ENCODE measurements at regions not wholly inside any gene's neighbourhood (a gene's known extent, or its start where the extent isn't known, plus 50 kb on each side); places are given as distances from the start of the nearest gene placed in this dataset.

DNA sequence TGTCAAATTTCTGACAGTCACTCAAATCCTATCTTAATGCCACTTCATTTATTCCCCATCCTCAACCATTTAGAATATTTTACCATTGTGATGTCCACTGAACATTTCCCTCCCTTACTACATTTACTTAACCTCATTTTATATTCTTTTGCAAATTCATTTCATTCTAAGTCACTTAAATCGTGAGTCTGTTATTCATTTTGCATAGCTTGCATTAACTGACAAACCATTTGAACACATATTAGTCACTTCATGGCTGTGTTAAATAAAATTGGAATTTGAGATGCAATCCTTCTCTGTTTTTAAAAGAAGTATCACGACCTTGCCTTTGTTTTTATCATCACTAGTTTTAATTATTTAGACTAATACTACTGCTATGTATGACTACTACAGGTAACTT, 199.4 kb upstream of the COL11A1 start:
- 42 to 63% methylated on average over 2 of the region's 2 CpGs for WGBS, 2 donors (ENCODE audit: low coverage in 1 of 2)
- TF ChIP-seq POLR2A (IDR thresholded peaks at IDR 0.05) (no peak), POLR2AphosphoS5 (IDR thresholded peaks at IDR 0.05) (no peak), EP300 (IDR thresholded peaks at IDR 0.05; ENCODE audit: low read depth) (no peak)
- TF ChIP-seq, protein P1, sequence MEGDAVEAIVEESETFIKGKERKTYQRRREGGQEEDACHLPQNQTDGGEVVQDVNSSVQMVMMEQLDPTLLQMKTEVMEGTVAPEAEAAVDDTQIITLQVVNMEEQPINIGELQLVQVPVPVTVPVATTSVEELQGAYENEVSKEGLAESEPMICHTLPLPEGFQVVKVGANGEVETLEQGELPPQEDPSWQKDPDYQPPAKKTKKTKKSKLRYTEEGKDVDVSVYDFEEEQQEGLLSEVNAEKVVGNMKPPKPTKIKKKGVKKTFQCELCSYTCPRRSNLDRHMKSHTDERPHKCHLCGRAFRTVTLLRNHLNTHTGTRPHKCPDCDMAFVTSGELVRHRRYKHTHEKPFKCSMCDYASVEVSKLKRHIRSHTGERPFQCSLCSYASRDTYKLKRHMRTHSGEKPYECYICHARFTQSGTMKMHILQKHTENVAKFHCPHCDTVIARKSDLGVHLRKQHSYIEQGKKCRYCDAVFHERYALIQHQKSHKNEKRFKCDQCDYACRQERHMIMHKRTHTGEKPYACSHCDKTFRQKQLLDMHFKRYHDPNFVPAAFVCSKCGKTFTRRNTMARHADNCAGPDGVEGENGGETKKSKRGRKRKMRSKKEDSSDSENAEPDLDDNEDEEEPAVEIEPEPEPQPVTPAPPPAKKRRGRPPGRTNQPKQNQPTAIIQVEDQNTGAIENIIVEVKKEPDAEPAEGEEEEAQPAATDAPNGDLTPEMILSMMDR (IDR thresholded peaks at IDR 0.05): no peak
- in situ Hi-C loops (cut with MboI; ENCODE audit: low pct_ligation_motif_present in 1 of 4, low pct_unique_long_range_greater_than_20kb in 1 of 4, low sequenced_read_pairs in 3 of 4) (no loop called here), intact Hi-C loops (cut with DNase I; ENCODE audit: low total_unique reads) (no loop called here)
- H3K4me3 ChIP-seq: no peak overlapping the region
- no peak for DNase-seq
- no peaks in the 10 kb centered on the region for H3K36me3 ChIP-seq
- no peak overlapping the region for H3K27ac ChIP-seq
- no peaks in the 10 kb centered on the region for H3K27me3 ChIP-seq
- H3K9me3 ChIP-seq: no peaks in the 10 kb centered on the region
- no peaks in the 10 kb centered on the region for H3K4me1 ChIP-seq

DNA sequence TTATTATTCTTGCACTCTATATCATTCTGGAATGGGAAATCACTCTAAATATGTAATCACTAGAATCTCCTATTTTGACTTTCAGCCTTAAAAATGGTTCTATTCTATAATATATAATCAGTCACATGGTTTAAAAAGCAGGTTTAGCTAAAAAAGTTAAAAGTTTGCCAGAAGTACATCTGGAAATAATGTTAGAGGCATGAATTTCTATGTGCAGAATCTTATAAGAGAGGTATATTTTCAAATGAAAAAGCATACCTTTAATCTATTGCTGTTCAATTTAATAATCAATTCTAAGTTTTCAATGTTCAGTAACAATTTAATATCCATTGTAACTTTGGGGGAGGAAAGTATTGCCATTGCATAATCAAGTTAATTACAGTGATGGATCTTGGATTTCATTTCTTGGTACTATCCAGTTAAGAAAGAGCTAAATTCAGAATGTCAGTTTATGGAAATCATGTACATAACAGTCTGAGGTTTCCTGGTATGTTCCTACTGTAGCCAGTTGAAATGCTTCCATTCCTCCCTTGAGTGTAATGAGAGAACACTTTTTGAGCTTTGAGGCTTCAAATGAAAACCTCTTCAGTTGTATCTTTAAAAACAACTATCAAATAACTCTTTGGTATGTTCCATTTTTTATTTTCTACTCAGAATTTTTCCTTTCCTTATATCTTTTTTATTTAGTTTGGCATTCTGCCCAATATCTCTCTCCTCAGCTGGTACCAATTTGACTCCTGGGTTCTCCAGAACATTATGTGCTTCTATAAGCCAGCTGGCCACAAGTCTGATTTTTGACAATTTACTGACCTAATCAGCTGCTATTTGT, 175.7 kb upstream of the COL11A1 start:
- intact Hi-C loops (cut with DNase I; ENCODE audit: low total_unique reads): no loop called here
- DNase-seq: no peak
- no peaks in the 10 kb centered on the region for H3K27me3 ChIP-seq
- H3K4me1 ChIP-seq: no peaks in the 10 kb centered on the region
- no peaks in the 10 kb centered on the region for H3K9me3 ChIP-seq
- no peak overlapping the region for H3K27ac ChIP-seq
- H3K36me3 ChIP-seq: no peaks in the 10 kb centered on the region
- H3K4me3 ChIP-seq: no peak overlapping the region
- TF ChIP-seq, protein P1 (IDR thresholded peaks at IDR 0.05): no peak
- TF ChIP-seq POLR2A (IDR thresholded peaks at IDR 0.05) (no peak), EP300 (IDR thresholded peaks at IDR 0.05; ENCODE audit: low read depth) (no peak), POLR2AphosphoS5 (IDR thresholded peaks at IDR 0.05) (no peak)
- in situ Hi-C loops (cut with MboI; ENCODE audit: low pct_ligation_motif_present in 1 of 4, low pct_unique_long_range_greater_than_20kb in 1 of 4, low sequenced_read_pairs in 3 of 4): no loop called here

DNA sequence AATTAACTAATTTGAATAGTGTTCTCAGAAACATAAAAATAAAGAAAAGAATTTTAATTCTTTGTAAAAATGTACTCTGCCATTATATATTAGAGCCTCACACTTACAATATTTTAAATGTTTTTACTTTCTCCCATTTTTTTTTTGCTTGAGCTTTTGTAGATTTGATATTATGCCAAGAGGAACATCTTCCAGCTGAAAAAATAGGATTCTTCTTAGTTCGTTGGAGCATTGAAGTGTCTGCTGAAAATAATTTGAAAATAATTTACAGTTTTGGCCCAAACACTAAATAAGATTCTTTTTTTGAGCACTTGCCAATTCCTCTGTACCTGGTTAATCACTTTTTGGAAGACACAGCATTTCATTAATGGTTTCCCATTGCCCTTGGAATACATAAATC, 175.0 kb upstream of the COL11A1 start:
- TF ChIP-seq EP300 (IDR thresholded peaks at IDR 0.05; ENCODE audit: low read depth): no peak
- Histone ChIP-seq H3K4me3 (no peak overlapping the region), H3K4me1 (no peaks in the 10 kb centered on the region), H3K36me3 (no peaks in the 10 kb centered on the region), H3K9me3 (no peaks in the 10 kb centered on the region), H3K27ac (no peak overlapping the region), H3K27me3 (no peaks in the 10 kb centered on the region)
- in situ Hi-C loops (cut with MboI; ENCODE audit: low pct_ligation_motif_present in 1 of 4, low pct_unique_long_range_greater_than_20kb in 1 of 4, low sequenced_read_pairs in 3 of 4): no loop called here
- DNase-seq: no peak
- intact Hi-C loops (cut with DNase I; ENCODE audit: low total_unique reads): no loop called here
- WGBS, 2 donors (ENCODE audit: low coverage in 1 of 2): 31 to 37% methylated on average over 1 of the region's 1 CpG

DNA sequence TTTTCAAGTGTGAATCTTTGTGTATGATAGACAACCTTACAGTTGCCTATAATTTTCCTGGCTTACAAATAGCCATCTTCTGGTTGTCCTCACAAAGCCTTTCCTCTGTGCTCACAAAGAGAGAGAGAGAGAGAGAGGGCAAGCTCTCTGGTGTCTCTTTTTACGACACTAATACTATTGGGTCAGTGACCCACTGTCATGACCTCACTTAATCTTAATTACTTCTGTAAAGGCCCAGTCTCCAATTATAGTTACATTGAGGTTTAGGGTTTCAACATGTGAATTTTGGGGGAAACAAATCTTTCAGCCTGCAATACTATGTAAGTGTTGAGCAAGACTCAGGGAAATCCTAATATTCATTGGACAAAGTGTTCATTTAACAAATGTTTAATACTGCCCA, 167.4 kb upstream of the COL11A1 start:
- in situ Hi-C loops (cut with MboI; ENCODE audit: low pct_ligation_motif_present in 1 of 4, low pct_unique_long_range_greater_than_20kb in 1 of 4, low sequenced_read_pairs in 3 of 4): no loop called here
- no peaks in the 10 kb centered on the region for H3K9me3 ChIP-seq
- no peaks in the 10 kb centered on the region for H3K27me3 ChIP-seq
- H3K4me1 ChIP-seq: no peaks in the 10 kb centered on the region
- no peak overlapping the region for H3K4me3 ChIP-seq
- 40 to 57% methylated on average over 1 of the region's 1 CpG for WGBS, 2 donors (ENCODE audit: low coverage in 1 of 2)
- no peaks in the 10 kb centered on the region for H3K36me3 ChIP-seq
- H3K27ac ChIP-seq: no peak overlapping the region
- no peak for TF ChIP-seq POLR2A (IDR thresholded peaks at IDR 0.05)
- TF ChIP-seq POLR2AphosphoS5 (IDR thresholded peaks at IDR 0.05): no peak
- TF ChIP-seq EP300 (IDR thresholded peaks at IDR 0.05; ENCODE audit: low read depth): no peak
- TF ChIP-seq, protein P1 (IDR thresholded peaks at IDR 0.05): no peak
- no peak for DNase-seq
- intact Hi-C loops (cut with DNase I; ENCODE audit: low total_unique reads): no loop called here

DNA sequence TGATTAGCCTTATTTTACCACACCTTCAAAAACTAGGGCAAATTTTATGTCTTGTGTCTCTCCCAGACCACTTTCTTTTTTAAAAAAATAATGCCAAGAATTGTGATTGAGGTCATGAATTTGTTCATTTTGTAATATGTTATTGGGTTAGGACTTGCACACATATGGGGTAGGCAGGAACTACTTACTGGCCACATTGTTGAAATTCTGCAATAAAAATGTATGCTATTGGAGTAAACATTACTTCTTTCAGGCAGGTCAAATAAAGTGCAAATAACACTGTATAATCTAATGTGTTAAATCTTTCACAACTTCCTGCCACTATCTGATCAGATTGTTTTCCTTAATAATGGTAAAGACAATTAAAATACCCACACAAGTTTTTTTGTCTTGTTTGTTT, 166.6 kb upstream of the COL11A1 start:
- no peak for DNase-seq
- in situ Hi-C loops (cut with MboI; ENCODE audit: low pct_ligation_motif_present in 1 of 4, low pct_unique_long_range_greater_than_20kb in 1 of 4, low sequenced_read_pairs in 3 of 4): no loop called here
- H3K4me3 ChIP-seq: no peak overlapping the region
- H3K9me3 ChIP-seq: no peaks in the 10 kb centered on the region
- no peaks in the 10 kb centered on the region for H3K36me3 ChIP-seq
- no peaks in the 10 kb centered on the region for H3K27me3 ChIP-seq
- TF ChIP-seq, protein P1 (IDR thresholded peaks at IDR 0.05): no peak
- TF ChIP-seq POLR2AphosphoS5 (IDR thresholded peaks at IDR 0.05) (no peak), EP300 (IDR thresholded peaks at IDR 0.05; ENCODE audit: low read depth) (no peak), POLR2A (IDR thresholded peaks at IDR 0.05) (no peak)
- intact Hi-C loops (cut with DNase I; ENCODE audit: low total_unique reads): no loop called here
- H3K27ac ChIP-seq: no peak overlapping the region
- no peaks in the 10 kb centered on the region for H3K4me1 ChIP-seq

Measured in transverse colon (tissue), 4 donors.